ENCODE measurements at regions not wholly inside any gene's neighbourhood (a gene's known extent, or its start where the extent isn't known, plus 50 kb on each side); places are given as distances from the start of the nearest gene placed in this dataset.

- DNase-seq (ENCODE audit: low read depth in 2 of 2, low spot score in 1 of 2) = no peak
Measured at GRCh38 chrX:45755703-45756102, 555.0 kb upstream of the DIPK2B start.

- DNase-seq (ENCODE audit: low read depth in 2 of 2, low spot score in 1 of 2) = no peak
Measured at GRCh38 chrX:45751156-45751555, 550.5 kb upstream of the DIPK2B start.

- no peak for DNase-seq (ENCODE audit: low read depth in 2 of 2, low spot score in 1 of 2)
Measured at GRCh38 chrX:45750639-45751038, 550.0 kb upstream of the DIPK2B start.

- DNase-seq (ENCODE audit: low read depth in 2 of 2, low spot score in 1 of 2) = no peak
Measured at GRCh38 chrX:45749375-45749774, 548.7 kb upstream of the DIPK2B start.

GRCh38 chrX:45748369-45748774, 547.7 kb upstream of the DIPK2B start:
- DNase-seq (ENCODE audit: low read depth in 2 of 2, low spot score in 1 of 2) = no peak

GRCh38 chrX:45747905-45748304, 547.2 kb upstream of the DIPK2B start:
- DNase-seq (ENCODE audit: low read depth in 2 of 2, low spot score in 1 of 2) = no peak

GRCh38 chrX:45745479-45745878, 544.8 kb upstream of the DIPK2B start:
- DNase-seq (ENCODE audit: low read depth in 2 of 2, low spot score in 1 of 2) = no peak

- no peak for DNase-seq (ENCODE audit: low read depth in 2 of 2, low spot score in 1 of 2)
Measured at GRCh38 chrX:45743906-45744625, 543.4 kb upstream of the DIPK2B start.

GRCh38 chrX:45743081-45743533, 542.4 kb upstream of the DIPK2B start:
- no peak for DNase-seq (ENCODE audit: low read depth in 2 of 2, low spot score in 1 of 2)

- no peak for DNase-seq (ENCODE audit: low read depth in 2 of 2, low spot score in 1 of 2)
Measured at GRCh38 chrX:45740291-45740690, 539.6 kb upstream of the DIPK2B start.

- no peak for DNase-seq (ENCODE audit: low read depth in 2 of 2, low spot score in 1 of 2)
Measured at GRCh38 chrX:45735571-45735970, 534.9 kb upstream of the DIPK2B start.

GRCh38 chrX:45731448-45731847, 530.8 kb upstream of the DIPK2B start:
- DNase-seq (ENCODE audit: low read depth in 2 of 2, low spot score in 1 of 2) = no peak

- no peak for DNase-seq (ENCODE audit: low read depth in 2 of 2, low spot score in 1 of 2)
Measured at GRCh38 chrX:45727761-45728160, 527.1 kb upstream of the DIPK2B start.

GRCh38 chrX:45722471-45722870, 521.8 kb upstream of the DIPK2B start:
- no peak for DNase-seq (ENCODE audit: low read depth in 2 of 2, low spot score in 1 of 2)

- no peak for DNase-seq (ENCODE audit: low read depth in 2 of 2, low spot score in 1 of 2)
Measured at GRCh38 chrX:45719751-45720501, 519.2 kb upstream of the DIPK2B start.

GRCh38 chrX:45718676-45719075, 518.0 kb upstream of the DIPK2B start:
- no peak for DNase-seq (ENCODE audit: low read depth in 2 of 2, low spot score in 1 of 2)

- no peak for DNase-seq (ENCODE audit: low read depth in 2 of 2, low spot score in 1 of 2)
Measured at GRCh38 chrX:45716750-45717149, 516.1 kb upstream of the DIPK2B start.

GRCh38 chrX:45715748-45716147, 515.1 kb upstream of the DIPK2B start:
- no peak for DNase-seq (ENCODE audit: low read depth in 2 of 2, low spot score in 1 of 2)

GRCh38 chrX:45714866-45715265, 514.2 kb upstream of the DIPK2B start:
- DNase-seq (ENCODE audit: low read depth in 2 of 2, low spot score in 1 of 2) = no peak

GRCh38 chrX:45712067-45712466, 511.4 kb upstream of the DIPK2B start:
- no peak for DNase-seq (ENCODE audit: low read depth in 2 of 2, low spot score in 1 of 2)

- DNase-seq (ENCODE audit: low read depth in 2 of 2, low spot score in 1 of 2) = no peak
Measured at GRCh38 chrX:45711231-45711630, 510.6 kb upstream of the DIPK2B start.

- DNase-seq (ENCODE audit: low read depth in 2 of 2, low spot score in 1 of 2) = no peak
Measured at GRCh38 chrX:45710081-45710801, 509.6 kb upstream of the DIPK2B start.
